ENCODE measurements at regions not wholly inside any gene's neighbourhood (a gene's known extent, or its start where the extent isn't known, plus 50 kb on each side); places are given as distances from the start of the nearest gene placed in this dataset.

- H3K36me3 ChIP-seq (ENCODE audit: control insufficient read depth in 4 of 4, insufficient read depth in 4 of 4, low read length in 4 of 4), result no peaks in the 10 kb centered on the region
- no peak overlapping the region for H3K27ac ChIP-seq (ENCODE audit: low read depth in 1 of 2, low read length in 1 of 2)
- H3K27me3 ChIP-seq (ENCODE audit: control insufficient read depth in 3 of 3, insufficient read depth in 3 of 3, low read length in 2 of 3), result no peaks in the 10 kb centered on the region
- H3K9ac ChIP-seq (ENCODE audit: insufficient read depth in 1 of 2, low read length in 2 of 2), result no peak overlapping the region
- ATAC-seq (ENCODE audit: insufficient read depth, low FRiP score) (no peak), DNase-seq (no peak)
- 73 to 83% methylated on average over 4 of the region's 4 CpGs for WGBS, 2 donors
- no peaks in the 10 kb centered on the region for H3K9me3 ChIP-seq (ENCODE audit: control insufficient read depth in 4 of 4, insufficient read depth in 3 of 4, low read length in 3 of 4)
- TF ChIP-seq CTCF (IDR thresholded peaks at IDR 0.05; ENCODE audit: control extremely low read depth, extremely low read depth), result no peak
- no peaks in the 10 kb centered on the region for H3K4me1 ChIP-seq (ENCODE audit: control insufficient read depth in 5 of 5, insufficient read depth in 5 of 5, low read length in 5 of 5)
- H3K4me3 ChIP-seq, result no peak overlapping the region
Observed at GRCh38 chr6:14972379-14973067, 273.3 kb upstream of the JARID2 start.

- WGBS, 2 donors, result 88 to 96% methylated on average over 1 of the region's 1 CpG
Observed at GRCh38 chr6:14974372-14974771, 271.5 kb upstream of the JARID2 start.

GRCh38 chr6:14974792-14975470, 270.9 kb upstream of the JARID2 start:
- Histone ChIP-seq H3K27ac (ENCODE audit: low read depth in 1 of 2, low read length in 1 of 2) (no peak overlapping the region), H3K9me3 (ENCODE audit: control insufficient read depth in 4 of 4, insufficient read depth in 3 of 4, low read length in 3 of 4) (no peaks in the 10 kb centered on the region), H3K27me3 (ENCODE audit: control insufficient read depth in 3 of 3, insufficient read depth in 3 of 3, low read length in 2 of 3) (no peaks in the 10 kb centered on the region), H3K9ac (ENCODE audit: insufficient read depth in 1 of 2, low read length in 2 of 2) (no peak overlapping the region), H3K4me1 (ENCODE audit: control insufficient read depth in 5 of 5, insufficient read depth in 5 of 5, low read length in 5 of 5) (no peaks in the 10 kb centered on the region), H3K36me3 (ENCODE audit: control insufficient read depth in 4 of 4, insufficient read depth in 4 of 4, low read length in 4 of 4) (no peaks in the 10 kb centered on the region), H3K4me3 (no peak overlapping the region)
- DNase-seq (no peak), ATAC-seq (ENCODE audit: insufficient read depth, low FRiP score) (no peak)
- WGBS, 2 donors, result 77 to 96% methylated on average over 4 of the region's 4 CpGs
- no peak for TF ChIP-seq CTCF (IDR thresholded peaks at IDR 0.05; ENCODE audit: control extremely low read depth, extremely low read depth)

More at GRCh38 chr6:14974372-14974771, 271.5 kb upstream of the JARID2 start:
- no peak for ATAC-seq (ENCODE audit: insufficient read depth, low FRiP score)
- Histone ChIP-seq H3K4me1 (ENCODE audit: control insufficient read depth in 5 of 5, insufficient read depth in 5 of 5, low read length in 5 of 5) (no peaks in the 10 kb centered on the region), H3K4me3 (no peak overlapping the region), H3K9ac (ENCODE audit: insufficient read depth in 1 of 2, low read length in 2 of 2) (no peak overlapping the region), H3K36me3 (ENCODE audit: control insufficient read depth in 4 of 4, insufficient read depth in 4 of 4, low read length in 4 of 4) (no peaks in the 10 kb centered on the region), H3K27ac (ENCODE audit: low read depth in 1 of 2, low read length in 1 of 2) (no peak overlapping the region), H3K27me3 (ENCODE audit: control insufficient read depth in 3 of 3, insufficient read depth in 3 of 3, low read length in 2 of 3) (no peaks in the 10 kb centered on the region), H3K9me3 (ENCODE audit: control insufficient read depth in 4 of 4, insufficient read depth in 3 of 4, low read length in 3 of 4) (no peaks in the 10 kb centered on the region)
- DNase-seq, result no peak
- no peak for TF ChIP-seq CTCF (IDR thresholded peaks at IDR 0.05; ENCODE audit: control extremely low read depth, extremely low read depth)
